Bone marrow (tissue), 2 donors: ENCODE measurements at regions not wholly inside any gene's neighbourhood (a gene's known extent, or its start where the extent isn't known, plus 50 kb on each side); places are given as distances from the start of the nearest gene placed in this dataset.

Experiments
- DNase-seq, 2 donors: peaks; one replicate each; lab custom pipeline; 2025; lab: John Stamatoyannopoulos, UW

GRCh38 chr1:175865041-175865766 lies 121.8 kb upstream of the TNR start:
- no peak for DNase-seq

GRCh38 chr1:175864625-175865024 lies 121.2 kb upstream of the TNR start:
- DNase-seq: no peak

- DNase-seq: no peak
These were observed 120.8 kb upstream of the TNR start for GRCh38 chr1:175864183-175864582.

GRCh38 chr1:175863299-175864050 lies 120.1 kb upstream of the TNR start:
- no peak for DNase-seq

- no peak for DNase-seq
These were observed 119.0 kb upstream of the TNR start for GRCh38 chr1:175862408-175862807.

- DNase-seq: no peak
These were observed 118.4 kb upstream of the TNR start for GRCh38 chr1:175861626-175862367.

GRCh38 chr1:175857756-175858155 lies 114.4 kb upstream of the TNR start:
- no peak for DNase-seq

GRCh38 chr1:175853681-175854080 lies 110.3 kb upstream of the TNR start:
- DNase-seq: no peak

GRCh38 chr1:175851749-175852148 lies 108.4 kb upstream of the TNR start:
- no peak for DNase-seq

- no peak for DNase-seq
These were observed 104.9 kb upstream of the TNR start for GRCh38 chr1:175848329-175848728.

- no peak for DNase-seq
These were observed 102.6 kb upstream of the TNR start for GRCh38 chr1:175845985-175846384.

- no peak for DNase-seq
These were observed 101.9 kb upstream of the TNR start for GRCh38 chr1:175845338-175845737.

GRCh38 chr1:175844877-175845276 lies 101.5 kb upstream of the TNR start:
- no peak for DNase-seq

GRCh38 chr1:175842550-175842949 lies 99.2 kb upstream of the TNR start:
- DNase-seq: no peak

- DNase-seq: no peak
These were observed 98.4 kb upstream of the TNR start for GRCh38 chr1:175841738-175842187.

GRCh38 chr1:175840787-175841186 lies 97.4 kb upstream of the TNR start:
- DNase-seq: no peak

- no peak for DNase-seq
These were observed 96.6 kb upstream of the TNR start for GRCh38 chr1:175839779-175840669.

GRCh38 chr1:175834597-175834996 lies 91.2 kb upstream of the TNR start:
- DNase-seq: no peak

- DNase-seq: no peak
These were observed 90.6 kb upstream of the TNR start for GRCh38 chr1:175833951-175834350.

GRCh38 chr1:175833502-175833901 lies 90.1 kb upstream of the TNR start:
- no peak for DNase-seq

GRCh38 chr1:175830500-175830899 lies 87.1 kb upstream of the TNR start:
- DNase-seq: no peak

- no peak for DNase-seq
These were observed 86.5 kb upstream of the TNR start for GRCh38 chr1:175829845-175830244.
